ENCODE measurements at regions not wholly inside any gene's neighbourhood (a gene's known extent, or its start where the extent isn't known, plus 50 kb on each side); places are given as distances from the start of the nearest gene placed in this dataset.

GRCh38 chr3:177729956-177730681 lies 532.8 kb upstream of the TBL1XR1 start:
- FAIRE-seq = no peak

DNA sequence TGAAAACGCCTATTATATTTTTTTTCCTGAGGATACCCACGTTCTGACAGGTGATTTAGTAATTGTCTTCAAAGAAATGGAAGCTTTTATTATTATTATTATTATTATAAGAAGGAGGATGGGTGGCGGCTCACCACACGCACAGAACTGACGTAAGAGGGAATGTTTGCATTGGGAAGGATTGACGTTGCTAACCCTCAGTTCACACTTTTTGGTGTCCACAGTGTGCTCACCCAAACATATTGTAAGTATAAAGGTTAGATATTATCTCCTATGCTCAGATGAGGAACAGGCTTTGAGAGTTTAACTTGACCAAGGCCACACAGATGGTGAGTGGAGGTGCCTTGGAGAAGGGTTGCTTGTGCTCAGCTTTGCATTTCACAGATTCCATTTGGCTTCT lies 533.5 kb upstream of the TBL1XR1 start:
- FAIRE-seq = no peak

- FAIRE-seq = no peak
These were observed 534.5 kb upstream of the TBL1XR1 start for GRCh38 chr3:177731644-177732268.

DNA sequence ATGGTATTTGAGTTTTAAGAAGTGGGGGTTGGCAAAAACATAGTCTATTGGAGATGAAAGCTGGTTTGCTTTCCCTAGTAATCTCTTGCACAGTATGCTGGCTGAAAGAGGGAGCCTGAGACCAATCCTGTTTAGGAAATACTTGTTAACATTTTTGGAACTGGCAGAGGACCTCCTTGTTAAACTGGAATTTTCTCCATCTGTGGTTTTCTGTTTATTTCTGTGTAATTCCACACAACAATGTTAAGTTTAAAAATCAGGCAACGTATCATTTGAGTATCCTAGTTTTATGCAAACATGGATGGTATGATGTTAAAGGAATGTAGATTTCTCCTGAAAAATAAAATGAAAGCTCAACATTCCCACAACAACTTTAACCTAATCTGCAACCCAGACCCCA lies 536.0 kb upstream of the TBL1XR1 start:
- FAIRE-seq = no peak

GRCh38 chr3:177733936-177734335 lies 536.7 kb upstream of the TBL1XR1 start:
- no peak for FAIRE-seq

GRCh38 chr3:177735431-177735830 lies 538.1 kb upstream of the TBL1XR1 start:
- FAIRE-seq = no peak

DNA sequence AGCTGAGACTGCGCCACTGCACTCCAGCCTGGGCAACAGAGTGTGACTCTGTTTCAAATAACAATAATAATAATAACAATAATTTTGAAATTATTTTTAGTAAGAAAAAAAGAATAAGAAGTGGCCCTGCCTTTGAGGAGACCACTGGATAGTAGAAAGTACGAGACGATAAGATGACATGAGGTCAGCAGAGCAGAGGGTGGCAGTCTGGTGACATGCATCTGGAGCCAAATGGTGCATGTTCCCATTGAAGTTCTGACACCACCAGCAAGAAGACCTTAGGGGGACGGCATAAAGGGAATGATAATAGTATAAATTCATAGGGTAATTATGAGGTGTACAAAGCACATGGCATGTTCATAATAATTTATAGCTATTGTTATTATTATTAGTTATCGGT lies 542.2 kb upstream of the TBL1XR1 start:
- FAIRE-seq = no peak

GRCh38 chr3:177740254-177740653 lies 543.0 kb upstream of the TBL1XR1 start:
- FAIRE-seq = no peak

- FAIRE-seq = no peak
These were observed 545.0 kb upstream of the TBL1XR1 start for GRCh38 chr3:177742273-177742672.

DNA sequence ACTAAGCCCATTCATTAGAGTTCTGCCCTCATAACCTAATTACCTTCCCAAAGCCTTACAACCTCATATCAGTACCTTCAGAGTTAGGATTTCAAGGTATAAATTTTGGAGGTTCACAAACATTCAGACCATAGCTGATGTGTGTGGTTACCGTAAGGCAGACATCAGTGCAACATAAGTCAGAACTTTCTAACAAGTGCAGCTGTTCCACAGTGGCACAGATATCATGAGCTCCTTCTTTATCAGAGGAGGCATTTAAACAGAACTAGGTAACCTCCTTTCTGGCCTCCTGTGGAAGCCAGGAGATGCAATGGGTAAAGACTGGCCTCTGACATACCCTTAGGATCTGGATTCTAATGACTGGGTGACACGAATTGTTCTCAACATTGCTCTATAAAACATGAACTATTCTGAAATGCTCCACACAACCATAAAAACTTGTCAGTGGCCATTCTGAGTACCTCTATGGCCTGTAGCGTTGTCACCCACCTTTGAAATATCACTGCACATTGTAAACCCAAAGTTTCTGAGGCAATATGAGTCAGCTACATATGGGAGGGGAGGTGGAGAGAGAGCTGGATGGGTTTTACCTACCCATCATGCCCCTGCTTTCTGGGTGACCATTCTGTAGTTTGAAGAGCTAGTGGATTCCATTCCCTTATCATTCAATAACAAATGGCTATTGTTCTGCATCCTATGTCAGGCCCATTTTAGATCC lies 546.0 kb upstream of the TBL1XR1 start:
- no peak for FAIRE-seq

DNA sequence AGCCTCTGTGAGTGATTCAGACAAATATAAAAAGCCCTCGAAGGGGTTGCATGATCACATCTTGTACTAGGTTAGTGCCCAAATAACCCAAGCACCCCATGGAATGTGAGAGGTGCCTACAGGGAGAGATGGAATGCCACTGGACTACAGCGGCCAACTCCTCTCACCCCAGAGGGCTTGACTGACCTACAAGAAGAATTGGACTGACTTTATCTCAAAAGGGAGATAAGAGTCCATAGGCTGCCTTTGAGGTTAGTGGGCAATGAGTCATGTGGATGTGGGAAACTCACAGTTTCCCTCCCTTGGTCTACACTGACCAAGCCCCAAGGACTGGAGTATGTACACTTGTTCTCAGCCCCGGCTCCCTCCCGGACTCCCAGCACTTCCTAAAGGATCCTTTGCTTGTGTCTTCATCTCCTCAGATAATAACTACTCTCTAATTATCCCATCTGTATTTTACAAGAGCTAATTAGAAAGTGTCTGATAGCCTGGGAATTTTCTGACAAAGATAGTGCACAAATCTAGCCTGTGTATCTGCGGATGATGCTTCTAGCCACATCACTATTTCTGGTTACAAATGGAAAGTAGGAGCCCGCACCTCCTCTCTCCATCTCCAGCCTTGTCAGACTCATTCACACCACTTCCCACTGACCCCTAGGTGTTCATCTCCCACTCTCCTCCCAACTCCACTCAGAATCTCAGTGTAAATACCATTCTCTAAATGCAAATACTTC lies 547.8 kb upstream of the TBL1XR1 start:
- no peak for FAIRE-seq

GRCh38 chr3:177745607-177746005 lies 548.3 kb upstream of the TBL1XR1 start:
- no peak for FAIRE-seq

GRCh38 chr3:177746337-177746933 lies 549.2 kb upstream of the TBL1XR1 start:
- FAIRE-seq = no peak

GRCh38 chr3:177749836-177750235 lies 552.6 kb upstream of the TBL1XR1 start:
- no peak for FAIRE-seq

DNA sequence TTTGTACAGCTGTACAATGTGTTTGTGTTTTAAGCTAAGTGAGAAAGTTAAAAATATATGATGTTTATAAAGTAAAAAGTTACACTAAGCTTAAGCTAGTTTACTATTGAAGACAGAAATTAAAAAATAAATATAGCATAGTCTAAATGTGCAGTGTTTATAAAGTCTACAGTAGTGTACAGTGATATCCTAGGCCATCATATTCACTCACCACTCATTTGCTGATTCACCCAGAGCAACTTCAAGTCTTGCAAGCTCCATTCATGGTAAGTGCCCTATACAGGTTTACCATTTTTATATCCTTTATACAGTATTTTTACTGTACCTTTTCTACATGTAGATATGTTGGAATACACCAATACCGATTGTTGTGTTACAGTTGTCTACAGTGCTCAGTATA lies 553.2 kb upstream of the TBL1XR1 start:
- FAIRE-seq = no peak

GRCh38 chr3:177751770-177752169 lies 554.5 kb upstream of the TBL1XR1 start:
- no peak for FAIRE-seq

DNA sequence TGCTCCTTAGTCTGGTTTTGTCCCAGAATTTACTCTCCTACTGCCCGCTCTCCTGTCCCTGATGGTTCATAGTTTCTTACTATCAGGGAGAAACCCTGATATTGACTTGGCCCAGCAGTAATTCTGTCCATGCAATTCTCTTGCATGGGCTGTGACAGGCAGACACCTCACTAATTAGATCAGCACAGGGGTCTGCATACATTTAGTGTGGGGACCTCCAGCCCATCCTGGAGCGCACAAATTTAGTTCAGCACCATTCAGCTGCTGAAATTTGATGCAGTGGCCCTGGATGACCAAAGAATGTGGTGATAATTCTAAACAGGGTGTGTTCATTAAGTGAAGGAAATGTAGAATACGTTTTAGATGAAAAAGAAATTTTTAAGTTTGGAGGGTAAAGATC lies 555.5 kb upstream of the TBL1XR1 start:
- no peak for FAIRE-seq

- FAIRE-seq = no peak
These were observed 556.3 kb upstream of the TBL1XR1 start for GRCh38 chr3:177753451-177754155.

DNA sequence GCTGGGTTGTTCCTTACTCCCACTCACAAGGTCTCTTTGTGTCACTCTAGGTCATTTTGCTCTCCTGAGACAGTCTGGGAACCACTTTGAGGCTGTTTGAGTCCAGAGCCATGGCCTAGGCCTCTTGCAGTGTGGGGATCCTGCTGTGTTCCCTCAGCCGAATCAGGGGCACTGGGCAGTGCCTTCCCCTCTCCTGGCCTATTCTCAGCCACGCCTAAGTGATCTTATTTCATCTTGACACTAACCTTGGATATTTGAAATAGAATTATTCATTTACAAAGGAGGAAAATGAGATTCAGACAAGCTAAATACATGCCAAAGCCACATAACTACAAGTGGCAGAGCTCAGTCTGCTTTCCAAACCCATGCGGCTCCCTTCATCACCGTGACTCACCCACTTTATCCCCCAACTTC lies 557.2 kb upstream of the TBL1XR1 start:
- FAIRE-seq = no peak

DNA sequence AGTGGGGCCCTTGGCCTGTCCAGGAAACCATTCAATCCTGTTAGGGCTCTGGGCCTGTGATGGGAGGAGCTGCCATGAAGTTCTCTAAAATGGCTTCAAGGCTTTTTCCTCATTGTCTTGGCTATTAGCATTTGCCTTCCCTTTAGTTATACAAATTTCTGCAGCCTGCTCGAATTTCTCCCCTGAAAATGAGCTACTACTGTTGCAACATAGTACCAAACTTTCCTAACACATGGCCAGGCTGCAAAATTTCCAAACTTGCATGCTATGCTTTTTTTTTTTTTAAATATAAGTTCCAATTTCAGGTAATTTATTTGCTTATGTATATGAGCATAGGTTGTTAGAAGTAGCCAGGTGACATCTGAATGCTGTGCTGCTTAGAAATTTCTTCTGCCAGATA lies 560.8 kb upstream of the TBL1XR1 start:
- no peak for FAIRE-seq

DNA sequence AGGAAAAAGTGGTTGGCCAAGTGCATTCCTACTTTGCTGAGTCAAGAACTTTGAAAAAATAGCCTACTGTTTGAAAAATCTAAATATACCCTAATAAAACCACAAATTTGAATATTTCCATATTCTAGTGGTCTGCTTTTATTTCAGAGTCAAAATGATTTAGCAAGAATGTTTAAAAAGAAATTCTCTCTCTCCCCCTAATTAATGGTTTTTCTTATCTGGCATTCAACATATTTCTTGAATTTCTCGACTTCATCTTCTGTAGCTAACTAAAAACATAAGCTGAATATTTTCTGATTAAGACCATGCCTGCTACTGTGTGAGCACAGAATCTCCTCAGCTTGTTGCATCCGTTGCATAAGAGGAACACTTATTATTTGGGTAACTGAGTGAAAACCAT lies 563.5 kb upstream of the TBL1XR1 start:
- FAIRE-seq = no peak

DNA sequence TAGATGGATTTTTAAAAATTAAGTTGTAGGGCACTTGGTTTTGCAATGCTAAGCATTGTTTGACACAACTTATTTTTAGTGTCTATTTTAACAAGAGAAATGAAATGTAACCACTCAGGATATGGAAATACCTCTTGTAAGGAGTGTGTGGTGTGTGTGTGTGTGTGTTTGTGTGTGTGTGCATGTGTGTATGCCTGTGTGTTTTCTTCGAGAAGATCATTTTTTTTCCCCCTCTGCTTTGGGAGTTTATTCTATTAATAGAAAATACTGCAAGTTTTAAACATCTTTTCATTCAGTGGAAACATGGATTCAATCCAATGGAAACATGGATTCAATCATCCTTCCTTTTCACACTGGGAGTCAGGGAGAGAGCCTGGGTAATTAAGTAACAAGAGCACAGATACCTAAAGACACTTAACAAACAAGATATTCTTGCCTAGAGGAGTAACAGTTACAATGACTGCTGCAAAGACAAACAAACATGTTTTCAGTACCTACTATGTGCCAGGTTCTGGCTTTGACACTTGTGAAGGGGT lies 567.2 kb upstream of the TBL1XR1 start:
- no peak for FAIRE-seq

Measured in A204.1 (cell line).